Heart left ventricle (tissue), 13 donors: ENCODE measurements at regions not wholly inside any gene's neighbourhood (a gene's known extent, or its start where the extent isn't known, plus 50 kb on each side); places are given as distances from the start of the nearest gene placed in this dataset.

ENCODE experiments used
- CTCF ChIP-seq, 12 donors: fragments of 200-600 bp; sonication (generic) in 4 of 12; IDR thresholded peaks; one replicate each; pipeline versions ENCODE4 v1.5.0 to v1.8.0; 2018 to 2022; ENCODE audit warnings: antibody characterized with exemption in 12 of 12, mild to moderate bottlenecking in 5 of 12
- POLR2A ChIP-seq, 2 donors: fragments of 450-650 bp; IDR thresholded peaks; one replicate each; pipeline ENCODE4 v1.6.1; 2017; ENCODE audit warnings: antibody characterized with exemption in 2 of 2, mild to moderate bottlenecking in 2 of 2, moderate library complexity in 2 of 2
- donor health status: ischemic (EF 13 %, LVEDD 7.1; RV severe dilation, severe dysfunction).
- donor health status: DM: no; HTN: yes; CAD: no.
- donor health status: DM: no; HTN: no; CAD: no.
- donor health status: ischemic (EF 25% LVEDD 6.9; RV normal size, moderate dysfunction).
- donor health status: ischemic (EF 25% LVEDD 5.7; RV mildly dilated, moderate dysfunction).
- donor health status: ischemic (EF 35%, LVEDD 5.7; RV mildly dilated, moderate dysfunction).
- donor health status: nonischemic (EF 11% LVEDD 7.7; RV severe dilation, severe dysfunction).
- donor health status: DM: yes; HTN: yes; CAD: no.
- donor health status: PGD.
- donor health status: ischemic (EF 29% LVEDD 5.4; RV normal size, mild dysfunction).
- donor health status: nonischemic (EF 23%, LVEDD 6.1; RV moderate dilation, normal function).

- TF ChIP-seq POLR2A (IDR thresholded peaks at IDR 0.05) (no peak), CTCF (IDR thresholded peaks at IDR 0.05) (no peak)
Observed at GRCh38 chr12:5102806-5103205, 59.1 kb downstream of the KCNA5 start.
